GM10266 (cell line): ENCODE measurements at regions not wholly inside any gene's neighbourhood (a gene's known extent, or its start where the extent isn't known, plus 50 kb on each side); places are given as distances from the start of the nearest gene placed in this dataset.
"Not testable (repeated sequence)": the region's sequence is repeated elsewhere in the genome, so short reads cannot be mapped to it uniquely, and the experiment has no call there.

Experiments
- DNase-seq: peaks from one replicate; pipeline ENCODE4 v3.0.0; 2012; ENCODE audit errors: extremely low spot score
- TF ChIP-seq, protein P1 (sequence below): IDR thresholded peaks from 2 replicates; pipeline ENCODE4 v1.5.1; 2012; ENCODE audit warnings: mild to moderate bottlenecking, low read depth; ENCODE audit not compliant: control insufficient read depth, insufficient read depth; ENCODE audit errors: missing control alignments

DNA sequence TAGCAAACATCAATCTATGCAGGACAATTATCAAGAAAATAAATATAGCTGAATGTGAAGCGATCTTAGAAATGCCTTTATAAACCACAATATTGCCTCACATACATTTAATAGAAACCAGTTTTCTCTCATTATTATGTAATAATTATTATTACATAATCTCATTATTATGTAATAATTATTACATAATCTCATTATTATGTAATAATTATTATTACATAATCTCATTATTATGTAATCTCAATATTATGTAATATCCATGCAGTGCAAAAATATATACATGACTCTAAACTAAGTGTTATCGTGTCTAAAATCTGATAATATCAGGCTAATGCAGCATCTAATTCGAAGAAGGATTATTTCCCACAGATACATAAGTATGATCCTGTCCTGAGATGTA, 563.9 kb upstream of the SEMA6A start:
- TF ChIP-seq, protein P1, sequence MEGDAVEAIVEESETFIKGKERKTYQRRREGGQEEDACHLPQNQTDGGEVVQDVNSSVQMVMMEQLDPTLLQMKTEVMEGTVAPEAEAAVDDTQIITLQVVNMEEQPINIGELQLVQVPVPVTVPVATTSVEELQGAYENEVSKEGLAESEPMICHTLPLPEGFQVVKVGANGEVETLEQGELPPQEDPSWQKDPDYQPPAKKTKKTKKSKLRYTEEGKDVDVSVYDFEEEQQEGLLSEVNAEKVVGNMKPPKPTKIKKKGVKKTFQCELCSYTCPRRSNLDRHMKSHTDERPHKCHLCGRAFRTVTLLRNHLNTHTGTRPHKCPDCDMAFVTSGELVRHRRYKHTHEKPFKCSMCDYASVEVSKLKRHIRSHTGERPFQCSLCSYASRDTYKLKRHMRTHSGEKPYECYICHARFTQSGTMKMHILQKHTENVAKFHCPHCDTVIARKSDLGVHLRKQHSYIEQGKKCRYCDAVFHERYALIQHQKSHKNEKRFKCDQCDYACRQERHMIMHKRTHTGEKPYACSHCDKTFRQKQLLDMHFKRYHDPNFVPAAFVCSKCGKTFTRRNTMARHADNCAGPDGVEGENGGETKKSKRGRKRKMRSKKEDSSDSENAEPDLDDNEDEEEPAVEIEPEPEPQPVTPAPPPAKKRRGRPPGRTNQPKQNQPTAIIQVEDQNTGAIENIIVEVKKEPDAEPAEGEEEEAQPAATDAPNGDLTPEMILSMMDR = no peak
- no peak for DNase-seq

DNA sequence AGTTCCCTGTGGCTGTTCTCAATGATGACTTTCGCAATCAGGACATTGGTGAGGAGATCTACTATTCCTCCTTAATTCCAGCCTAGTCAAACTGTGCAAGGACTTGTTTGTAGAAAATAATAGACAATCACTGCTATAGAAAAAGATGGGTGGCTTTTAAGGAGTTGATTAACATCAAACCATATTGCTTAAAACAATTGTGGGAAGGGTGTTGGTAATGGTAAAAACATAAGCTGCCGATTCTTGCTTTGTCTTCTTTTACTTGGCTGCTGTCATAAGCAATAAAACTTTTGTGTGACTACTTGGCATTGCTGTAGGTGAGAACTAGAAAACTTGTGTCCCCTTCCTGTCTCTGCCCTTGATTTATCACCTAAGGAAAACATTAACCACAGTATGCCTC, 561.2 kb upstream of the SEMA6A start:
- TF ChIP-seq, protein P1 = no peak
- DNase-seq = no peak

DNA sequence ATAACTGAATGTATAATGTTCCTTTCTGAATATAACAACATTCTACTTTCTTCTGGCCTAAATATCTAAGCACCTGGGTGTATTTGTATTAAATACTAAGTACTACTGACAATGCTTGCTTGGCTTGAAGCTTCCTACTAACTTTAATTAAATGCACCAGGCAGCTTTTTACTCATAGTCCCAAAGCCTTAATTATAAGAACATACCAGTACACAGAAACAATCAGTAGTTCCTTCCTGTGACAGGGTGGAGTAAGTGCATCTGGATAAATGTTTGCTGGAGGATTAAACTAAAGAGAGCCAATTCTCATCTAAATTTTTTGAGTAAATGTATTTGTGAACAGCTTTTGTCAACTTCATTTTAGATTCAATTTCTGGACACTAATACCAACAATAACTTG, 558.6 kb upstream of the SEMA6A start:
- DNase-seq = no peak
- TF ChIP-seq, protein P1 = no peak

DNA sequence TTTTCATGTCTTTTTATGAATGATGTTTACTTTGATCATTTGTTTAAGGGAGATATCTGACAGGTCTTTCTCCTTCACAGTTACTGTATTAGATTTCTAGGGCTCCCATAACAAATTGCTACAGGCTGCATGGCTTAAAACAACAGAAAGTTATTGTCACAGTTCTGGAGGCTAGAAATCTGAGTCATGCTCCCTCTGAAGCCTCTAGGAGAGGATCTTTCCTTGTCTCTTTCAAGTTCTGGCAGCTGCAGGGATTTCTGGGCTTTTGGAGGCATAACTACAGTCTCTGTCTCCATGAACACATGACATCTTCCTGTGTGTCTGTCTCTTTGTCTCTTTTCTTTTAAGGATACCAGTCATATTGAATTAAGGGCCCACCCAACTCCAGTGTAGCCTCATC, 557.3 kb upstream of the SEMA6A start:
- DNase-seq = no peak
- TF ChIP-seq, protein P1 = no peak

DNA sequence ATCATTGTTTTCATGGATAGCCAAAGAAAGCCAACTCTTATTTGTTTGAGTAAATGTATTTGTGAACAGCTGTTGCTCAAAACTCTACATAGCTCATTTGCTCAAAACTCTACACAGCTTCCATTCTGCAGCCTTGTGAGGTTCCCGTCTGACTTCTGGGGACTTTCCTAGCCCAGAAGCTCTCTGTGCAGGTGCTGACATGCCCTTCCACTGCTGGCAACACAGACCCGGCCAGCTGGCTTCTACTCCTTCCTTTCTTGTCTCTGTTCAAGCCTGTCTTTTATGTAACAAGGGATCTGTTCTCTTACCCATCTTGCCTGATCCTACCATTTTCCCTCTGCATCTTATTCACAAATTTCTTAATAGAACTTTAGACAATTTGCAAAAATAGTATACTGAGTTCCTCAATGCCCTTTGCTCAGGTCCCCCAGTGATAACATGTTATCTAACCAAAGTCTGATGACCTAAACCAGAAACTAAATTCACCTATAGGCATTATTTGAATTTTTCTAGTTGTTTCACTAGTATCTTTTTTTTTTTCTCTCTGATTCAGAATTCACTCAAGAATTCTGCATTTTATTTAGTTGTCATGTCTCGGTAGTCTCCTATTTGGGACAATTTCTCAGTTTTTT, 556.5 kb upstream of the SEMA6A start:
- TF ChIP-seq, protein P1 = no peak
- DNase-seq = peak; percentile 18

DNA sequence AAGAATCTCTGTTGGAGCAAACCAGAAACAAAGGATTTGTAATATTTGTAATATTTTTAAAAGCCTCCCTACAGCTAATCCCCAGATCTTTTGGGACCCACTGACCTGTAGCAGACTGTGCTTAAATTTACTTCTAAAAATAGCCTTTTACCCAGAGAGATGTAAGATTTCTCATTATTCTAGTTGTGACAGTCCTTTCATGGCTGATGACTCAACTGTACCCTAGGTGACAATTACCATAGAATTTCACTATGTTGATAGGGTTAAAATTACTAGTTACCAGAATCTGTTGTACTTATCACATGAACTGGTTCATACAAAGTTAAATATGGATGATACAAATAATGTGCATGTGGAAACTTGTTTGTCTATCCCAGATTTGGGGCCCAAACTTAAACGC, 543.9 kb upstream of the SEMA6A start:
- TF ChIP-seq, protein P1 = no peak
- DNase-seq = no peak

DNA sequence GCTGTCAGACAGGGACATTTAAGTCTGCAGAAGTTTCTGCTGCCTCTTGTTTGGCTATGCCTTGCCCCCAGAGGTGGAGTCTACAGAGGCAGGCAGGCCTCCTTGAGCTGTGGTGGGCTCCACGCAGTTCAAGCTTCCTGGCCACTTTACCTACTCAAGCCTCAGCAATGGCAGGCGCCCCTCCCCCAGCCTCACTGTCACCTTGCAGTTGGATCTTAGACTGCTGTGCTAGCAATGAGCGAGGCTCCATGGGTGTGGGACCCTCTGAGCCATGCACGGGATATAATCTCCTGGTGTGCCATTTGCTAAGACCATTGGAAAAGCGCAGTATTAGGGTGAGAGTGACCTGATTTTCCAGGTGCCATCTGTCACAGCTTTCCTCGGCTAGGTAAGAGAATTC, 542.7 kb upstream of the SEMA6A start:
- not testable (repeated sequence) for DNase-seq

DNA sequence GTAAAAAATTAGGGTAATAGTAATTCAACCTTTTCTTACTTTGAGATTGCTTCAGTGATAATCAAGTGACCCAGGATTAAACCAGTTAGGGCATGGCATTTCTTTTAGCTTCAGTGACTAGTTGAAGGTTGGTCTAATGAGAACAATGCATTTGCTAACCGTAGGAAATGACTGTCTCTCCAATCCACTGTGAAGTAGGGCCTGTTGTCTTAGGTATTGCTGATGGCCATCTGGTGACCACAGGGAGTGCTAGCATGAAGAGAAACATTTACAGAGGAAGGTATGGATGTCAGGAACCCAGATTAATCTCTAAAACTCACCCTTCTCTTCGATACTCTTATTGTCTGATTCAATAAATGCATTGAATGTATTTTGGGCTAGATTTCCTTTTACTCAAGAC, 535.9 kb upstream of the SEMA6A start:
- no peak for DNase-seq
- TF ChIP-seq, protein P1 = no peak
